ENCODE measurements at regions not wholly inside any gene's neighbourhood (a gene's known extent, or its start where the extent isn't known, plus 50 kb on each side); places are given as distances from the start of the nearest gene placed in this dataset.
"Not testable (repeated sequence)": the region's sequence is repeated elsewhere in the genome, so short reads cannot be mapped to it uniquely, and the experiment has no call there.

- DNase-seq (ENCODE audit: low spot score) = no peak
Measured at GRCh38 chr7:55303220-55303619, 61.9 kb upstream of the LANCL2 start.

GRCh38 chr7:55304018-55304762, 60.9 kb upstream of the LANCL2 start:
- no peak for DNase-seq (ENCODE audit: low spot score)

DNA sequence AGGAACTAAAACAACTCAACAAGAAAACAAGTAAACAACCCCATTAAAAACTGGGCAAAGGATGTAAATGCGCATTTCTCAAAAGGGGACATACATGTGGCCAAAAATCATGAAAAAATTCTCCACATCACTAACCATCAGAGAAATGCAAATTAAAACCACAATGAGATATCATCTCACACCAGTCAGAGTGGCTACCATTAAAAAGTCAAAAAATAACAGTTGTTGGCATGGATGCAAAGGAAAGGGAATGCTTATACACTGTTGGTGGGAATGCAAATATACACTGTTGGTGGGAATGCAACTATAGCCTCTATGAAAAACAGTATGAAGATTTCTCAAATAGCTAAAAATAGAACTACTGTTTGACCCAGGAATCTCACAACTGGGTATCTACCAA, 60.0 kb upstream of the LANCL2 start:
- no peak for DNase-seq (ENCODE audit: low spot score)

DNA sequence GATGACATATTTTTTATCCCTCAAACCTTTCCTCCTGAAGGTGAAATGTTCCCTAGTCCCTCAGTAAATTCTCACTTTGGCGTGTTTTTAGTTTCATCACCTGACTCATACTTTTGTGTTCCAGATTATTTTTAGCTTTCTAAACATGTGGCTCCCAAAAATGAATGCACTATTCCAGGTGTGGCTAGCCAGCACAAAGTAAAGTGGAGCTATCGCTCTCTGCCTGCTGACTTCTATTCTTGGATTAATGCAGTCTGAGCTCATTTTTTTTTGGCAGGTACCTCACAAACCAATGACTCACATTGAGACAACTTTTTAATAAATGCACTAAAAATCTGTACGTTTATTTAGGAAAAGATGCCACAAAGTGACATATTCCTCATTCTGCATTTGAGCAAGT, 58.8 kb upstream of the LANCL2 start:
- DNase-seq (ENCODE audit: low spot score) = no peak

GRCh38 chr7:55307123-55307916, 57.8 kb upstream of the LANCL2 start:
- DNase-seq (ENCODE audit: low spot score) = no peak

GRCh38 chr7:55308186-55308929, 56.8 kb upstream of the LANCL2 start:
- peak; percentile 45 for DNase-seq (ENCODE audit: low spot score)

- no peak for DNase-seq (ENCODE audit: low spot score)
Measured at GRCh38 chr7:55309040-55309991, 55.8 kb upstream of the LANCL2 start.

GRCh38 chr7:55310287-55311025, 54.7 kb upstream of the LANCL2 start:
- no peak for DNase-seq (ENCODE audit: low spot score)

GRCh38 chr7:55311892-55312291, 53.2 kb upstream of the LANCL2 start:
- DNase-seq (ENCODE audit: low spot score) = not testable (repeated sequence)

DNA sequence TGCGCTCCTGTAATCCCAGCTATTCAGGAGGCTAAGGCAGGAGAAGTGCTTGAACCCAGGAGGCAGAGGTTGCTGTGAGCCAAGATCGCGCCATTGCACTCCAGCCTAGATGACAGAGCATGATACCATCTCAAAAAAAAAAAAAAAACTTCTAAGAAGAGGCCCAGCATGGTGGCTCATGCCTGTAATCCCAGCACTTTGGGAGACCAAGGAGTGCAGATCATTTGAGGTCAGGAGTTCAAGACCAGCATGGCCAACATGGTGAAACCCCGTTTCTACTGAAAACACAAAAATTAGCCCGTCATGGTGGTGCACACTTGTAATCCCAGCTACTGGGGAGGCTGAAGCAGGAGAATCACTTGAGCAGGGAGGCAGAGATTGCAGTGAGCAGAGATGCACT, 51.5 kb upstream of the LANCL2 start:
- DNase-seq (ENCODE audit: low spot score) = not testable (repeated sequence)

DNA sequence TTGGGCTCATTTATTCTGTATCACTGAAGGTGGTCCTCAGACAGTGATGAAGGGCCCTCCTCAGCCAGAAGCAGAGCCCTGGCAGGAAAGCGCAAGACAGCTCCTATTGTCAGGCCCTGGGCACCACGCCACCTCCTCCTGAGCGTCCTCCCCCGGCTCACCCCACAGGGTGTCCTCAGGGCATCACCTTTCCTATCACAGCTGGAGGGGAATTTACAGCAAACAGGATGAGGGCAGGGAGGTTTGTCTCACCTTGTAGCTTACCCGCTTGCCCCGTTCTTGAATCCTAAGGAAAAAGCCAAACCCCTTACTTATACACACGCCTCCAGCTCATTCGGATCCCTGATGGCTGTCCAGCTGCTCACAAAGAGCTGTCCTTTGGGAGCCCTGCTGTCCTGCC, 50.2 kb upstream of the LANCL2 start:
- no peak for DNase-seq (ENCODE audit: low spot score)
